ENCODE measurements at regions not wholly inside any gene's neighbourhood (a gene's known extent, or its start where the extent isn't known, plus 50 kb on each side); places are given as distances from the start of the nearest gene placed in this dataset.

- no peaks in the 10 kb centered on the region for H3K9me1 ChIP-seq (ENCODE audit: control insufficient read depth, insufficient read depth, low read length)
These were observed 54.5 kb upstream of the BMAL1 start for GRCh38 chr11:13223112-13223511.

More at GRCh38 chr11:13223112-13223511, 54.5 kb upstream of the BMAL1 start:
- in situ Hi-C loops (cut with MboI) (no loop called here), intact Hi-C loops (cut with micrococcal nuclease) (no loop called here)
- Histone ChIP-seq H2AFZ (ENCODE audit: low read depth, low read length) (no peak overlapping the region), H3K4me2 (ENCODE audit: insufficient read depth, low read length) (no peak overlapping the region), H4K20me1 (replicated peaks; ENCODE audit: control insufficient read depth, insufficient read depth, low read length) (no peaks in the 10 kb centered on the region), H3K36me3 (ENCODE audit: control insufficient read depth, insufficient read depth, low read length) (no peaks in the 10 kb centered on the region), H3K27ac (ENCODE audit: extremely low read depth, low read depth, low read length) (no peak overlapping the region), H3K4me1 (replicated peaks in 1 of 2; ENCODE audit: control insufficient read depth in 2 of 2, insufficient read depth in 2 of 2, low read length in 2 of 2) (no peaks in the 10 kb centered on the region), H3K27me3 (ENCODE audit: control insufficient read depth in 2 of 2, insufficient read depth in 2 of 2, low read length in 2 of 2) (peaks cover 0 to 14% of the 10 kb centered on the region in 2 experiments; a peak in 4 of 5 replicates), H3K9ac (ENCODE audit: insufficient read depth in 1 of 2, low read depth in 2 of 2, low read length in 2 of 2) (no peak overlapping the region), H3K79me2 (ENCODE audit: control insufficient read depth, insufficient read depth, low read length) (no peaks in the 10 kb centered on the region), H3K9me3 (replicated peaks; ENCODE audit: control insufficient read depth, insufficient read depth, low read depth, low read length) (no peaks in the 10 kb centered on the region), H3K4me3 (no peak overlapping the region)
- TF ChIP-seq ZNF282 (CRISPR knock-in tag; IDR thresholded peaks at IDR 0.05) (no peak), CBX3 (IDR thresholded peaks at IDR 0.05; ENCODE audit: borderline replicate concordance in 1 of 2, low read length in 2 of 2) (no peak), SAFB2 (IDR thresholded peaks at IDR 0.05; ENCODE audit: borderline replicate concordance, low read depth, low read length, severe bottlenecking) (no peak), SIN3B (IDR thresholded peaks at IDR 0.05; ENCODE audit: low read depth) (no peak), IRF9 (tag; IDR thresholded peaks at IDR 0.05) (no peak), ZNF76 (CRISPR knock-in tag; IDR thresholded peaks at IDR 0.05; ENCODE audit: borderline replicate concordance) (no peak), TSHZ1 (CRISPR knock-in tag; IDR thresholded peaks at IDR 0.05) (no peak), ZEB2 (IDR thresholded peaks at IDR 0.05) (no peak), ARHGAP35 (IDR thresholded peaks at IDR 0.05; ENCODE audit: partially characterized antibody) (no peak), ZNF311 (CRISPR knock-in tag; IDR thresholded peaks at IDR 0.05) (no peak), SAFB (IDR thresholded peaks at IDR 0.05; ENCODE audit: borderline replicate concordance, low read depth, low read length) (no peak), TBL1XR1 (IDR thresholded peaks at IDR 0.05; ENCODE audit: low read length in 2 of 2) (no peak)
- WGBS (ENCODE audit: insufficient coverage, low coverage, missing lambda C conversion rate): 0% methylated on average over 5 of the region's 5 CpGs
- FAIRE-seq (no peak), DNase-seq (ENCODE audit: extremely low read depth in 1 of 4, low spot score in 3 of 4) (no peak), ATAC-seq (no peak)
- ChIA-PET CTCF (ENCODE audit: low intra/inter-chr PET ratio) (no interaction called here), POLR2A (no interaction called here)
- BruUV-seq (replicated peaks): no TSS peak
